ENCODE measurements at regions not wholly inside any gene's neighbourhood (a gene's known extent, or its start where the extent isn't known, plus 50 kb on each side); places are given as distances from the start of the nearest gene placed in this dataset.
A peak's percentile ranks its signal among the peaks of the same experiment; 100 is the strongest.

DNA sequence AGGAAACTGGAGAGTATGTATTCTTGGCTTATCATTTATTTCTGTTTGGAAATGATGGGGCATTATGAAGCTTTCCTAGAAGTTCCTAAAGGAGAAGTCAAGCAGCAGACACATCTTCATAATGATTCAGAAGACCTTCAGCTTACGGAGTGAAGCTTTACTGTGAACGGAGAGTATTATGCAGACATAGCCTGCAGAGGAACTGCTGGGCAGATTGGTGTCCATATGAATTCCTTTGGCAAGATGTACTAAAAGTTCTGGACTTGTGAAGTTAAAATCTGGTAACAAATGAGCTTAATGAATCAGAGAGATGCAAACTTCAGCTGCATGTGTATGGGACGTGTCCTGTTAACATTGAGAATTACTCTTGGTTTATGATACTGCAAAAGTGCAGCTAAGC, 60.1 kb downstream of the NABP1 start:
- DNase-seq: no peak

DNA sequence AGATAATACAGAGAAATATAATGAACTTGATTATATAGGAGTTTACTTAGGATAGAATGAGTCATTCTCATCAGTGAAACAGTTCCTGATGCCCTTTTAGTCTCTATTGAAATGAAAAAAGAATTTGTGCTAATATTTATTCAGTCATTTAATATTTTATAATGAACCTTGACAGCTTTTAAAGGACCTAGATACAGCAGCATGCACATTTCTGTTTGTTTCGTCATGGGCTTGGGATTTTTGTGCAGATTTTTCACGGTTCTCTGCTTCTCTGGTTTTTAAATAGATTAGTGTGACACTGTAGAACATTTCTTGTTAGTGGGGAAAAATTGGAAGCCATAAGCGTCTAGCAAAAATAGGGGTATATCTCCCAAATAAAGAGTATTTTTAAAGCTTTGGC, 60.7 kb downstream of the NABP1 start:
- no peak for DNase-seq

DNA sequence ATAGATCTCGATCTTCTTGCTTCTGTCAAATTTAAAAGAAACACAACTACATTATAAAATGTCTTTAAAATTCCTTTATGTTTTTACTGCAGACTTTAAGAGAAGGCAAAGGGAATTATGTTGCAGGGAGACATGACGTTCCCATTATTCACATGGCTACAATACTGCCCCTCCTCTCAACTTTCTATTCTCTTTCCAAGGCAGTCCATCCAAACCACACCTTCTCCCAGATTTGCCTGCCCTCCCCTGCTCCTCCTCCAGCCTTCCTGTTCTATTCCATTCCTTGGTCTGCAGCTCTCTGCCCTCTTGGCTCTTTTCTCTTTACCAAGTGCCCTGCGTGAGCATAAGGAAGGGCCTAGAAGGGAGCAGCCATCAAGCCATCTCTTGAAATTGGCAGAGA, 61.3 kb downstream of the NABP1 start:
- no peak for DNase-seq

DNA sequence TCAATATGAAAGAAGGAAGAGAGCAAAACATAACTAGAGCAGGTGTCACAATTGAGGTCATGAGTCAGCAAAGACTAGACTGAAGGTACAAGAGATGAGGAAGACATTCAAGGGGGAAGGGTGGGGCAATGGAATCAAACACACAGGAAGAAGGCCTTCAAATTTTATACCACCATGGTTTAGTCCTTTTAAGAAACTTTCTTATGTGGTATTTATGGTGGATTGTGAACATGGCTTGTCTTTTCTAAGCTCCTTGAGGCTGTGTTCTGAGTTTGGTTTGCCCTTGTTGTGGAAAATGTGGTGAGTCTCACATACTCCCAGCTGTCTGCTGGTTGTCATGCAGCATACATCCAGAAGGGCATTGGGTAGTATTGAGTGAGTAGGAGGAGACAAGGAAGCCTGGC, 62.1 kb downstream of the NABP1 start:
- DNase-seq: peak in 1 of 2 experiments; percentile 32

DNA sequence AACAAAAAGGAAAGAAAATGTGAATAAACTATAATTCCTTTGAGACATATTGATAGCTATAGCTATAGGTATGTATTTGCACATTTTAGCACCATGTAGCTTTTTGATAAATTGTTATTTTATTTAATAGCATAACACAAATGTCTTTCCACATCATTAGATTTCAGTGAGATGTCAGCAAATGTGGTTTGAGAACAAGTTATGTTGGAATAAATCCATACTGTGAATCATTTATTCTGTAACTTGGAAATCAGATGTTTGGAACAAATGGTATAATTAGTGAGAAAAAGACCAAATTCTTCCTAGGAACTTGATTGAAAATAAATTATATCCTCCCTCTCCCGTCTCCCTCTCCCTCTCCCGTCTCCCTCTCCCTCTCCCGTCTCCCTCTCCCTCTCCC, 62.8 kb downstream of the NABP1 start:
- no peak for DNase-seq

DNA sequence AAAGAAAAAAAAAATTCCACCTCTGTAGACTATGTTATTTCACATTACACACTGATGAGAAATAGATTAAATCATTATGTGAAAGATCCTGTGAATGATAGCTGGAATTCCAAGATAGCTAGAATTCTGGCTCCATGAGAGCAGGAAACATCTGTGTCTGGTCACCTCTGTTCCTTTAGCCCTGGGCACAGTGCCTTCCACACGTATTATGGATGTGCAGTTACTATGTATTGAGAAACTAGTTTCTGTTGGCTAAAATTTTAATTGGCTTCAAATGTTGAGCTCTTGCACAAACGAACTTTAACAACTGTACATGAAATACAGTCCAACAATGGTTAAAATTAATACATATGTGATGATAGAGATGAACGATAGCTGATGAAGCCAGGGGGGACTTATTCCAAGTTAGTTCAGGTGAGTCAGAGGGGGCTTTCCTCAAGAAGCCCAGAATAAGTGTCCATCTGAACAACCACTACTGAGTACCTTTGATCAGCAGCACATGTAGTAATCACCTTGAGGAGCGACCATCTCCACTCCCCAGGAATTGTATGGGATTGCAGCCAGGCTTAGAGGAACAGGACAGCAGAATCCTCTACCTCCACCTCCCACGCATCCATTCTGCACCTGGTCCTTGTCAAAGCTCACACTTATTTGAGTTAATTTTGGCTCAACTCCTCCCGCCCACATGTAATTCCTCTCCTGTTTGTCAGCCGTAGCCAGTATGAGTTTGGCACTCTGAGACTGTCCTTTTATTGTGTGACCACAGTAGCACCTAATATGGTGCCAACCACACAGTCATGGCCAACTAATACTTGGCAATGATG, 68.6 kb downstream of the NABP1 start:
- no peak for DNase-seq

DNA sequence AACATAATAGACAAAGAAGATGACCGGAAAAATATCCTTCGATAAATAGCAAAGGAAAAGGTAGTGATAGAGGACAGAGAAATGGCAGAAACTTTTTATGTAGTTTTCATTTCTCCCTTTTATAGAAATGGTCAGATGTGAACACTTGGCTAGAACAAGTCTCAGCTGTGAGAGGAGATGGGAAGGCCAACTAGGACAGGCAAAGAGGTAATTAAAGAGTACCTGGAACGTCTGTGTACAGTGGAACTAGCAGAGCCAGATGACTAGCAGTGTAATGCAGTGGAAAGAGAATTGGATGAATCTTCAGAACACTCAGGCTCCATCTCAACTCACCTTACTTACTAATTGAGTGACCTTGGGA, 69.2 kb downstream of the NABP1 start:
- DNase-seq: no peak

DNA sequence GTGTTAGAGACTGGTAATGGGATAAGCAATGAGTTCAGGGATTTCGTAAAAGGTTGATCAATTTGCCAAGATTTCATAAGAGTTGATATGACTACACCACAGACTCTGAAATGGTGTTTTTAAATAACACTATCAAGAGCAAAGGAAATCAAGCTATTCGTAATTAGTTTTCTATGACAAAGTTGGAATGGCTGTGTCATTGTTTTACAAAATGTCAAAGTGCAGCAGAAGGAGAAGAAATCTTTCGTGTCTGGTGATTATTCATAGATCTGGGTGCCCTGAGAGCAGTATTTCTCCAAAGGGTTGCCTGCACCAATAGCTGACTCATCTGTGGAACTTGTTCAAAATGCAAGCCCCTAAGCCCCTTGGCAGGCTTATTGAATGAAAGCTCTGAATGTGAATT, 70.1 kb downstream of the NABP1 start:
- no peak for DNase-seq

DNA sequence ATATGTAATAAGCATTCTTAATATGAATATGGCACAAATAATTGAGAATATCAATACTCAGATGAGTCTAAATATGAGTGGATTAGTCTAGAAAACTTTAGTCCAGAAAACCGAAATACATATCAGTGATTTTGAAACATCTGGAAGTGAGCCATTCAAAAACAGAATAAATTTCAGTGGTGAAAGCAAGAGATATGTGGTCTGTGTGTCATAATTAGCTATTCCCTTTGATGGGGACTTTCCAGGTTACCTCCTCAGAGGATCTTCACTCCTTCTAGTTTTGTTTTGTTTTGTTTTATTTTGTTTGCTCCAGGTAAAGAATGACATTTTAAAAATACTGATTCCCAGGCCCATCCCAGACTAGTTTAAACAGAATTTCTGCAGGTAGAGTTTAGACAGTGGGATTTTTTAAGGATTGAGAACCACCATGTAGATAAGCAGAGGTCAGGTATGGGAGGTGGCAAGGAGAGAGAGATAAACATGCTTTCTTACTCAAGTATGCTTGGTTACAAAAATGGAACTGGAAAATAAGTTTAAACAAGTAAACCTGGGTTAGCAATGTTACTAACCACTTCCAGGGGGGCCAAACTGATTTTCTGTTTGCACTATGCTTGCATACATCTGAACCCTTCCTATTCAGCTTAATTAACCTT, 70.7 kb downstream of the NABP1 start:
- no peak for DNase-seq

DNA sequence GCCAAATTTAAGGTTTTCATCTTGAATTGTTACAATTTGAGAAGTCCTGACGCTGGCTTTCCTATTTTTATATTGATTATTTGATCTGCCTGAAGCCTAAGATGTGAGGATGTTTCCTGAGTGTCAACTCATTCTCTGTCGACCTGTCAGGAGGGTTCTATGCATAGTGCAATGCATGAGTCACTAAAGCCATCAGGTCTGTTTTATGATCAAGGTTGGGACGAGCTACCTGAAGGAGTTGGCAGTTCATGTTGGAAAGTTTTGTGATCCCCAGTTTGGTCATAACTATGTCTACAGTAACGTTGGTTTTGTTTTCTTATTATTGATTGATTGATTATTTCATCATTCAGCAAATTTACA, 71.2 kb downstream of the NABP1 start:
- DNase-seq: no peak

DNA sequence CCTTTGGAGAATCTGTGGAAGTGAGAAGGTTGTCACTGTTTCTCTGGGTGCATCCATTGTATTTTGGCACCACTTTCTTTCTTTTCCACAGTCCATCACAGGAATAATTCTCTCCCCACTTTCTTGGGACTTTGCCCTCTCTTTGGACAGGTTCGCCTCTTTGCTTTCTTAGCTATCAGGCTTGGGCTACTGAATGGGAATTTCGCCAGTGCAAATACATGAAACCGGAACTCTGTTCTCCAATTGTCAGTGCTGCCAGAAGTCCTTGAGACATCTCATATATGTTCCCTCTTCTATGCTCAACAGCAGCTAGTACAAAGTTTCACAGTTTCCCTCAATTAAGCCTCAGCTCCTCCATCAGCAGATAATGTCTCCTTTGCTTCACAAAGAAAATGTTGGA, 76.2 kb downstream of the NABP1 start:
- DNase-seq: no peak

DNA sequence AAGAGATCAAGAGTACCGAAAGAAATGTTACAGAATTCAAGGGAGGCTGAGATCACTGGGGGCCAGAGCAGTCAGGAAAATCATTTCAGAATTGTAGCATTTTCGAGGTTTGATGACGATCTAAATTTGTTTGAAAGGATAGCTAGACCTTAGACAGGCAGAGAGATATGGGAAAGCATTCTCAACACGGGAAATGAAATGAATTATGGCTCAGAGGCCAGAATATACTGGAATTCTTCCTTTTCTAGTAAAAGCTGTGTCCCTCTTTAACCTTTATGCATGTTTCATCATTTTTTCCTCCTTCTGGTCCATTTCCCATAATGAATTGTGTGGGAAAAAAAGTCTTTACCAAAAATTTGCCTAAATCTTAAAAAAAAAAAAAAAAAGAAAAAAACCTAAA, 78.8 kb downstream of the NABP1 start:
- DNase-seq: no peak

DNA sequence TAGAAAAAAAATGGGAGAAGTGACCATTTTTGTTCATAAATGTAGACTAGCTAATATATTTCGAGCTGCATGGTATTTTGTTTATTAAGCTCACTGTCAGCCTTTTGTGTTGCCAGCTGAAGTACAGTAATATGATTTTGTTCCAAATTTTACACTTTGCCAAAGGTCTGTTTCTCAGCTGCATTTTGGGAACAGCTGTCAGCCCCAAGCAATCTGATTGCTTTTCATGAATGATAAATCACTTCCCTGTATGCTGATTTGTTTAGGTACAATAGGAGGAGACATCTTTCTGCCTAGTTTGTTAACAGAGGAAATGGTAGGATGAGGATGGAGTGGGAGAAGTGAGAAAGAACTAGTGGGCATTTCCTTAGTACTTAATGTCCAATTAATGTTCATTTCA, 79.3 kb downstream of the NABP1 start:
- DNase-seq: no peak

DNA sequence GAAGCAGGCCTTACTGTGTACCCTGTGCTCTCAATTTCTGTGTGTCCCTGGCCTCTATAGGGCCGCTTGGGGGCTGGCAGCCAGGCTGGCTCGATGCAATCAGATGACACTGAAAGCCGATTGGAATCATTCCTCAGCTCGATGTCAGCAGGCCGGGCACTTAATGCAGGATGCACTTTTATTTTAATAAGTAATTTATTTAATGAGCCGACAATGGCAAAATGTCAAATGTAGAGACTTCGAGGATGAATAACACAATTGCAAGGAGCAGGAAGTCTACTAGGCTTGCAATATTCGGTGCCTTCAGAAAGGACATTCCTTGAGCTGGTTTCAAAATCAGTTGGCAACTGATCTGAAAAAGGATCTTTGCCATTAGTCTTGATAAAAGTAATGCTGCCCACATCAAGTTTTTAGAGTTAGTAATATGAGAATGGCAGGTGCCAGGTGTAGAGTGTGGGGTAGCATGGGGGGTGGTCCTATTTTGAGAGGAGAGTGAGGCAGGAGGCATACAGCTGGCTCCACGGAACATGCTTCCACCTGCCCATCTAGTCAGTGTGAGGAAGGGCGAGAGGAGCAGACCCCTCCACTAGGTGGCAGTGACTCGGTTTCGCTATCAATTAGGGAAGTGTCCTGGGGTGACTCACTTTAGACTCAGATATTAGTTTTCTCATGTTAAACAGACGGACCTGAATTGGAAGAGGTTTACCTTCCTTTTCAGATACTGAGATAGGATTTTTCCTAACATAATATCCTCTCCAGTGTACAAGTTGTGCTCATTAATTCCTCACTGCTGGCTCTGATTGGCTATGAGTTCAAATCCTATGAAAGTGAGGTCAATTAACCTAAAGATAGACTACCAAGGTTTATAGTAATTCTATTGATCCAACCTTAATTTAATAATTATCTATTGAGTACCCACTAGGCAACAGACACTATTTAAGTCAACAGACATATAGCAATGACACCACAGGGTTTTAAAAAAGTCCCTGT, 80.9 kb downstream of the NABP1 start:
- peak; percentile 33 to 44 for DNase-seq

DNA sequence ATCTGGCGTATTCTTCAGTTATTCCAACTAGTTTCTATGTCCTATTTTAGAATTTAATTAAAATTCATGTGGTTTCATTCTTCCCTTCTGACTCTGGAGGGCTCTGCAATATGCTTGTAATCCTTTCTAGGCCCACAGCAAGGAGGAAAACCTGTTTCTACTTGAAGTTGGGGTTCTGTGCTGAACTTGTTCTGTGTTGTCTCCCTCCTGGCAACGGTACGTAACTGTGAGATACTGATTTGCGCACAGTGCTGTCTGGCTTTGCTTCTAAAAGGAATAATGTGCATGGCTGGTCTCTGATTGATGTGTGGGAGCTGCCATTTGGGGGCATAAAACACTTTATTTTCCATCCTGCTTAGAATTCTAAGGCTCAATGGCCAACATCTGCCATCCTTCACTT, 81.7 kb downstream of the NABP1 start:
- DNase-seq: no peak

DNA sequence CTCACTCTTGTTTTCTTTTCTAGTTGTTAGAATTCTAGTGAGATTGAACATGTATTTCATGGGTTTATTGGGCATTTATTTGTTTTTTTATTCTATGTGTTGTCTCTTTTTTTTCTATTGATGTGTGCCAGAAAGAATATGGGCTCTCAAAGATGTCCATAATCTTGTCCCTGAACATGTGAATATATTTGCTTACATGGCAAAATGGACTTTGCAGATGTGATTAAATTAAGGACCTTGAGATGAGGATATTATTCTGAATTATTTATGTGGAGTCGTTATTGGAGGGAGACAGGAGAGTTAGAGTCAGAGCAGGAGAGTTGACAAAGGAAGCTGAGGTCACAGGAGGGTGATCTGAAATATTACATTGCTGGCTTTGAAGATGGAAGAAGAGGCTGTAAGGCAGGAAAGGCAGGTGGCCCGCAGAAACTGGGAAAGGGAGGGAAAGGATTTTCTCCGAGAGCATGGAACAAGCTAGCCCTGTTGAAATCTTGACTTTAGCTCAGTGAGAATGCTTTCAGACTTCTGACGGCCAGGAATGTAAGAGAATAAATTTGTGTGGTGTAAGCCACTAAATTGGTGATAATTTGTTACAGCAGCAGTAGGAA, 82.8 kb downstream of the NABP1 start:
- no peak for DNase-seq

DNA sequence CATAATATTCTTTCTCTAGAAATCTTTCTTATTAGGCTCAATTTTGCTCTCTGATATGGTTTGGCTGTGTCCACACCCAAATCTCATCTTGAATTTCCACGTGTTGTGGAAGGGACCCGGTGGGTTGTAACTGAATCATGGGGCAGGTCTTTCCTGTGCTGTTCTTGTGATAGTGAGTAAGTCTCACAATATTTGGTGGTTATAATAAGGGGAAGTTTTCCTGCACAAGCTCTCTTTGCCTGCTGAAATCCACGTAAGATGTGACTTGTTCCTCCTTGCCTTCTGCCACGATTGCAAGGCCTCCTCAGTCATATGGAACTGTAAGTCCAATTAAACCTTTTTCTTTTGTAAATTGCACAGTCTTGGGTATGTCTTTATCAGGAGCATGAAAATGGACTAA, 73.8 kb downstream of the CAVIN2 start:
- DNase-seq: no peak

DNA sequence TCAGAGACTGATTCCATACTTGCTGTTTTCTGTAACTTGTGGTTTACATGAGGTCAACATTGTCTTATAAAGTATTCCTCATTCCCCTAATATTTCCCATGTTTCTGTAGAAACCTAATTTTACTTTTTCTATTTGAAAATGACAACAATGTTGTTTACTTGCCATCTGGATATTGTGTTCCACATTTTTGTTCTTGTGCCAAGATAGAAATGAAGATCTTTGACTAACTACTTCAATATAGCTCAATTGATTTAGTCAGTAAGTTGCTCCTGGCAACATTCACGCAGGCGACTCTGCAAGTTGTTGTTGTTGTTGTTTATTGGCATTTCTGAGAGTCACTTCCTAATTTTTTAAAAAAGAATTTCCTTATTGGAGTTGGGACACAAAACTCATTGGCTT, 69.5 kb downstream of the CAVIN2 start:
- DNase-seq: no peak

DNA sequence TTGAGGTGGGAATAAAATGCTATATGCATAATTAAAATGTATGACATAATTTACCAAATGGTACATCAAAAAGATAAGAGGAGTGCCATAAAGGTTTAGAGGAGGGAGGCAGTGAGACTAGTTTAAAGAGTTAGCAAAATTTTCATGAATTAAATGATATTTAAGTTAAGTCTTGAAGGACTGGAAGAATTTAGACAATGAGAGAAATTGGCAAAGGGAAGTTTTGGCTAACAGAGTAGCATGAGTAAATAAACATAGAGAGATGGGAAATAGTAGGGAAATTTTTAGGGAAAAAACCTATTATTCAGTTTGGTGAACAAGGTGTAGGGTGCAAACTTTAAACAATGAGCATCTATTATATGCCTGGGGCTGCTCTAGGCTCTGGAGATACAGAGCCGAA, 68.8 kb downstream of the CAVIN2 start:
- no peak for DNase-seq

DNA sequence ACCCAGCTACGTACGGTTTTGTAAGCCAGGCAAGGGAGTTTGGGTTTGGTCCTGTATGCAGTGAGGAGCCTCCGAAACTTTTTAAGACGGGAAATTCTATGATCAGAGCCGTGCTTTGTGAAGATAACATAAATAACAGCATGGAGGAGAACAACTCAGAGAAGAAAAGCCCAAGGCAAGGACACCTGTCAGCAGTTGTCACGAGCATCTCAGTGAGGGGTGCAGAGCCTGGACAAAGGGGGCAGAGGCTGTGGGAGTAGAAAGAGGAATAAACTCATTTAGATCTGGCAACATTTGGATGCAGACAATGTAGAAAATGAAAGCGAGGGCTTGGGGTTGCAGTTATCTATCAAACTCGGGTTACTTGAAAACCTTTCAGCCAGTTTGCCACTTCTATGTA, 64.5 kb downstream of the CAVIN2 start:
- DNase-seq: no peak

DNA sequence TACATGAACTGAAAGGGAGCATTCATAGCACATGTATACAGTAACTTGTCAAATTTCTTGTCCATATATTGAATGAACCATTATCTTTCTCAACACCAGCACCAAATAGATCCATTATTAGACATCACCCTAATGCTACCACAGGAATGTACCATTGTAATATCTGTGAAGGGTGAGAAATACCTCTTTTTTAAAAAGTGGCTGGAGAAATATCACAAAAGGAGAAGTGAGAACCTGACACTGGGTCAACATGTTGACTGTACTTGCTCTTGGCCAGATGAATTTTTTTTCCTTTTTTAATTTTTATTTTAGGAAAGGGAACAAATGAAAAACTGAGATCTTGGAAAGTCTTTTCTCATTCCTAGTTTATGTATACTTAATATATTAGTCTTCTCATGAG, 63.5 kb downstream of the CAVIN2 start:
- no peak for DNase-seq

Measured in stimulated activated CD4-positive, alpha-beta T cell treated with anti-CD3 and anti-CD28 coated beads, Interleukin-4, amount 100 ng/mL, for 4 hours (primary cell).